MM.1S (cell line): ENCODE measurements at regions not wholly inside any gene's neighbourhood (a gene's known extent, or its start where the extent isn't known, plus 50 kb on each side); places are given as distances from the start of the nearest gene placed in this dataset.

Source experiments
- EZH2 ChIP-seq: fragments of 300-600 bp; sonication (generic); optimal IDR thresholded peaks from 2 replicates; pipeline ENCODE3; 2017; ENCODE audit warnings: low read depth, mild to moderate bottlenecking, antibody characterized with exemption, low read length, mixed read lengths
- TF ChIP-seq, protein P1 (sequence below): fragments of 300-600 bp; sonication (generic); IDR thresholded peaks from 2 replicates; pipeline ENCODE4 v1.5.1; 2016; ENCODE audit warnings: antibody characterized with exemption, low read length, mixed read lengths

DNA sequence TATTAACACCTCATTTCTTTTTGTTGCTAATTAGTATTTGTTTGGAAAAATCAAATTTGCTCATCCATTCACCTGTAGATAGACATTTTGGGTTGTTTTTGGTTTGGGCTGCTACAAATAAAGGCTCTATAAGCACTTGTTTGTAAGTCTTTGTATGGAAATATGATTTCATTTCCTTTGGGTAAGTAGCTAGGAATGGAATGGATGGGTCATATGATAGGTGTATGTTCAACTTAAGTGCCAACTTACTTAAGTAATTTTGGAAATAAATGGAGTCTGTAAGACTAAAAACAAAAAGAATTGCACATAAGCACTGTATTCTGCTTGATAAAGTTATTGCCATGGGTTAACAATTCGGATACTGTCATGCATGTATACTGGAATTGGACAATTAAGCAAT, 157.7 kb upstream of the NAMPT start:
- TF ChIP-seq, protein P1, sequence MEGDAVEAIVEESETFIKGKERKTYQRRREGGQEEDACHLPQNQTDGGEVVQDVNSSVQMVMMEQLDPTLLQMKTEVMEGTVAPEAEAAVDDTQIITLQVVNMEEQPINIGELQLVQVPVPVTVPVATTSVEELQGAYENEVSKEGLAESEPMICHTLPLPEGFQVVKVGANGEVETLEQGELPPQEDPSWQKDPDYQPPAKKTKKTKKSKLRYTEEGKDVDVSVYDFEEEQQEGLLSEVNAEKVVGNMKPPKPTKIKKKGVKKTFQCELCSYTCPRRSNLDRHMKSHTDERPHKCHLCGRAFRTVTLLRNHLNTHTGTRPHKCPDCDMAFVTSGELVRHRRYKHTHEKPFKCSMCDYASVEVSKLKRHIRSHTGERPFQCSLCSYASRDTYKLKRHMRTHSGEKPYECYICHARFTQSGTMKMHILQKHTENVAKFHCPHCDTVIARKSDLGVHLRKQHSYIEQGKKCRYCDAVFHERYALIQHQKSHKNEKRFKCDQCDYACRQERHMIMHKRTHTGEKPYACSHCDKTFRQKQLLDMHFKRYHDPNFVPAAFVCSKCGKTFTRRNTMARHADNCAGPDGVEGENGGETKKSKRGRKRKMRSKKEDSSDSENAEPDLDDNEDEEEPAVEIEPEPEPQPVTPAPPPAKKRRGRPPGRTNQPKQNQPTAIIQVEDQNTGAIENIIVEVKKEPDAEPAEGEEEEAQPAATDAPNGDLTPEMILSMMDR, result no peak
- no peak for TF ChIP-seq EZH2
